ENCODE measurements at regions not wholly inside any gene's neighbourhood (a gene's known extent, or its start where the extent isn't known, plus 50 kb on each side); places are given as distances from the start of the nearest gene placed in this dataset.

DNA sequence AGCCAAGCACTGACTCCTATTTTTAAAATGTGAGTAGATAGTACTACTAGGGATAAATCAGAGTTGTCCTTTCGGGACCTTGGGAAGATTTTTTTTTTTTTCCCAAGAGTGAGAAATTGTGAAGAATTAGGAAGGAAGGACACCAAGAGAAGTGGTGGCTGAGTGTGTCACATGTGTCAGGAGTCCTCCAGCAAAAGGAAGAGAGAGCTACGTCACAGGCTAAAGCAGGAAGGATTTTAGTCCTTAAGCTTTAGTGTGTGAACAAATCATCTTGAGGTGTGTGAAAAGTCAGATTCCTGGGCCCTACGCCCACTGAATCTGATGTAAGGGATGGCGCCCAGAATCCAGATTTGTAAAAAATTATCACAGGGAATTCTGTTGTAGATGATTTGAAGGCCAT lies 172.7 kb downstream of the SERPINI1 start:
- TF ChIP-seq, protein P1, sequence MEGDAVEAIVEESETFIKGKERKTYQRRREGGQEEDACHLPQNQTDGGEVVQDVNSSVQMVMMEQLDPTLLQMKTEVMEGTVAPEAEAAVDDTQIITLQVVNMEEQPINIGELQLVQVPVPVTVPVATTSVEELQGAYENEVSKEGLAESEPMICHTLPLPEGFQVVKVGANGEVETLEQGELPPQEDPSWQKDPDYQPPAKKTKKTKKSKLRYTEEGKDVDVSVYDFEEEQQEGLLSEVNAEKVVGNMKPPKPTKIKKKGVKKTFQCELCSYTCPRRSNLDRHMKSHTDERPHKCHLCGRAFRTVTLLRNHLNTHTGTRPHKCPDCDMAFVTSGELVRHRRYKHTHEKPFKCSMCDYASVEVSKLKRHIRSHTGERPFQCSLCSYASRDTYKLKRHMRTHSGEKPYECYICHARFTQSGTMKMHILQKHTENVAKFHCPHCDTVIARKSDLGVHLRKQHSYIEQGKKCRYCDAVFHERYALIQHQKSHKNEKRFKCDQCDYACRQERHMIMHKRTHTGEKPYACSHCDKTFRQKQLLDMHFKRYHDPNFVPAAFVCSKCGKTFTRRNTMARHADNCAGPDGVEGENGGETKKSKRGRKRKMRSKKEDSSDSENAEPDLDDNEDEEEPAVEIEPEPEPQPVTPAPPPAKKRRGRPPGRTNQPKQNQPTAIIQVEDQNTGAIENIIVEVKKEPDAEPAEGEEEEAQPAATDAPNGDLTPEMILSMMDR (IDR thresholded peaks at IDR 0.05), result no peak
- no peak for TF ChIP-seq POLR2A (IDR thresholded peaks at IDR 0.05)
